BLaER1 treated with 17β-estradiol and CSF1 and Interleukin-3, amounts not matched to agents 10 nM and 100 nM (cell line): ENCODE measurements at regions not wholly inside any gene's neighbourhood (a gene's known extent, or its start where the extent isn't known, plus 50 kb on each side); places are given as distances from the start of the nearest gene placed in this dataset.
A peak's percentile ranks its signal among the peaks of the same experiment; 100 is the strongest.
"Not testable (repeated sequence)": the region's sequence is repeated elsewhere in the genome, so short reads cannot be mapped to it uniquely, and the experiment has no call there.

Experiments used
- H3K27ac ChIP-seq, 11 experiments: shearing (Covaris generic); formaldehyde crosslinking; 2 replicates each; pipeline ENCODE4 v1.8.1; 2022
- H3K27me3 ChIP-seq, 11 experiments: shearing (Covaris generic); formaldehyde crosslinking; 2 replicates each; pipeline ENCODE4 v1.8.1; 2022
- H3K36me3 ChIP-seq, 11 experiments: shearing (Covaris generic); formaldehyde crosslinking; 2 replicates each; pipeline ENCODE4 v1.8.1; 2022
- H3K4me1 ChIP-seq, 10 experiments: shearing (Covaris generic); formaldehyde crosslinking; 2 replicates each; pipeline ENCODE4 v1.8.1; 2022
- H3K4me2 ChIP-seq, 11 experiments: shearing (Covaris generic); formaldehyde crosslinking; 2 replicates each; pipeline ENCODE4 v1.8.1; 2022
- H3K4me3 ChIP-seq, 10 experiments: shearing (Covaris generic); formaldehyde crosslinking; 2 replicates each; pipeline ENCODE4 v1.8.1; 2022
- H3K9ac ChIP-seq, 11 experiments: shearing (Covaris generic); formaldehyde crosslinking; 2 replicates each; pipeline ENCODE4 v1.8.1; 2022
- H3K9me3 ChIP-seq, 11 experiments: shearing (Covaris generic); formaldehyde crosslinking; replicated peaks in 1 of 11; 2 replicates each; pipeline ENCODE4 v1.8.1; 2022
- H4K20me1 ChIP-seq, 11 experiments: shearing (Covaris generic); formaldehyde crosslinking; 2 replicates each; pipeline ENCODE4 v1.8.1; 2022
- Cebpa-rat ChIP-seq, 11 experiments: shearing (Covaris generic); IDR thresholded peaks; 2 replicates each; pipeline ENCODE4 v1.8.1; 2022

- Histone ChIP-seq H3K4me2 (no peak overlapping the region), H3K4me1 (no peaks in the 10 kb centered on the region), H3K36me3 (no peaks in the 10 kb centered on the region), H3K9ac (no peak overlapping the region), H3K9me3 (peaks cover 12 to 38% (median 20%) of the 10 kb centered on the region in 11 experiments; a peak in 20 of 22 replicates), H4K20me1 (no peaks in the 10 kb centered on the region), H3K4me3 (no peak overlapping the region), H3K27ac (no peak overlapping the region), H3K27me3 (no peaks in the 10 kb centered on the region)
- no peak for TF ChIP-seq Cebpa-rat (IDR thresholded peaks at IDR 0.05)
Measured at GRCh38 chr4:62439051-62439450, 1238.9 kb downstream of the ADGRL3 start.

GRCh38 chr4:62434921-62435320 is 1234.8 kb downstream of the ADGRL3 start:
- H3K4me2 ChIP-seq = no peak overlapping the region
- peaks cover 0 to 5% (median 0%) of the 10 kb centered on the region in 10 experiments; a peak in 3 of 20 replicates for H3K4me1 ChIP-seq
- peaks cover 13 to 34% (median 20%) of the 10 kb centered on the region in 11 experiments for H3K9me3 ChIP-seq
- H4K20me1 ChIP-seq = no peaks in the 10 kb centered on the region
- TF ChIP-seq Cebpa-rat (IDR thresholded peaks at IDR 0.05) = no peak
- H3K4me3 ChIP-seq = no peak overlapping the region
- H3K9ac ChIP-seq = no peak overlapping the region
- no peaks in the 10 kb centered on the region for H3K36me3 ChIP-seq
- no peaks in the 10 kb centered on the region for H3K27me3 ChIP-seq
- H3K27ac ChIP-seq = no peak overlapping the region

DNA sequence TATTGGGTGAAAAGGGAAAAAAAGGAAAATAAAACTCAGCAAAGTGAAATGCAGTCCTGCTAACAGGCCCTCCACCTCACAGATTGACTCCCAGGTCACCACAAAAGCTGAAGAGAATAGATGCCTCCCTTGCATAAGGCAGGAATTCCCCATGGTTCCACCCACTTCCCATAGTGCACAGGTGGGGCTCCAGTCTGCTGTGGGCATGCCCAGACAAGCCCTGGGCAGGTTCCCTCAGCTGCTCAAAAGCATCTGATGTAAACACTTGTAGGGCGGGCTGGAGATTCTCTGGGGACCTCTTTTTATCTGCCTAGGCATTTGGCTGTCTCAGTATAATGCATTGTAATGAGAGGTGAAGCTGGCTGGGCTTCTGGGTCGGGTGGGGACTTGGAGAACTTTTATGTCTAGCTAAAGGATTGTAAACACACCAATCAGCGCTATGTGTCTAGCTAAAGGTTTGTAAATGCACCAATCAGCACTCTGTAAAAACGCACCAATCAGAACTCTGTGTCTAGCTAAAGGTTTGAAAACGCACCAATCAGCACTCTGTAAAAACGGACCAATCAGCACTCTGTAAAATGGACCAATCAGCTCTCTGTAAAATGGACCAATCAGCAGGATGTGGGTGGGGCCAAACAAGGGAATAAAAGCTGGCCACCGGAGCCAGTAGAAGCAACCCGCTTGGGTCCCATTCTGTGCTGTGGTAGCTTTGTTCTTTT is 1231.5 kb downstream of the ADGRL3 start:
- H4K20me1 ChIP-seq, H3K4me3 ChIP-seq, H3K9ac ChIP-seq, H3K36me3 ChIP-seq, H3K27ac ChIP-seq, H3K4me1 ChIP-seq, H3K27me3 ChIP-seq: not testable (repeated sequence)
- H3K9me3 ChIP-seq = peaks cover 8 to 23% (median 11%) of the 10 kb centered on the region in 11 experiments; a peak in 19 of 22 replicates
- H3K4me2 ChIP-seq = peak overlapping the region in 2 of 11 experiments; percentile 1 to 28; a peak in 1 of 22 replicates

DNA sequence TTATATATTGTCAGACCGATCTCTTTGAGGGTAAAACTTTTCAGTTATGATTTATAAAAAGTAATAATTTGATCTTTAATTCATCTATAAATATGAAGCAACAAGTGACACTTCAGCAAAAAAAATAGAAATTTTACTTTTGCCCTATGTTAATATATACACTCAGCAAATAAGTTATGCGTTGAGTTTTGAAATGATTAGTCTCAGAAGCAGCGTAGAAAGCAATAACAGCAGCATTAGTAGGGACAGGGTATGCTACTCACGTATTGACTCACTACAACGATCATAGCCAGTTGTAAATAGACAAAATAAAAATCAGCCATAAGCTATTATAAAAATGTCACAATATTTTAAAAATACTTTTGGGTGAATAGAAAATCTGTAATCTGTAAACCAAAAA is 1229.2 kb downstream of the ADGRL3 start:
- Histone ChIP-seq H3K9me3 (peaks cover 5 to 17% (median 11%) of the 10 kb centered on the region in 11 experiments; a peak in 18 of 22 replicates), H3K36me3 (no peaks in the 10 kb centered on the region), H3K4me3 (no peak overlapping the region), H3K4me2 (no peak overlapping the region), H3K4me1 (peaks cover 0 to 5% (median 0%) of the 10 kb centered on the region in 10 experiments; a peak in 3 of 20 replicates), H3K27ac (no peak overlapping the region), H3K9ac (no peak overlapping the region), H4K20me1 (no peaks in the 10 kb centered on the region), H3K27me3 (no peaks in the 10 kb centered on the region)
- TF ChIP-seq Cebpa-rat (IDR thresholded peaks at IDR 0.05) = no peak

DNA sequence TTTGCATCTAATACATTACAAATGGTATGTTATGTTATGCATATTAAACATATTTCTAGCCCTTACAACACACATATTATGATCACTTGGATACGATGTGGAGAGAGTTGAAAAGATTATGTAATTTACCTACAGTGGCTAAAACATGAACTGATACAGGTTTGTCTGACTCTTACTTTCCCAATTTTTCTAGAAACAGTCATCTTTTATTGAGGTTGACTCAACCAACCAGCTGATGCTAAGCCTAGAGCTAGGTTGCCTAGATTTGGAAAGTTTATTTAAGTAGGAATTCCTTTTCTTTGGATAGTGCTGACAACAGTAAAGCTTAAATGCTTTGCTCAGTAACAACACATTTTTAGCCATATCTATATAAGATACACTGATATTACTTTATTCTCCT is 1215.1 kb downstream of the ADGRL3 start:
- Histone ChIP-seq H3K9ac (no peak overlapping the region), H3K4me3 (no peak overlapping the region), H3K9me3 (no peaks in the 10 kb centered on the region), H3K4me1 (peaks cover 0 to 6% (median 0%) of the 10 kb centered on the region in 10 experiments; a peak in 2 of 20 replicates), H3K27me3 (no peaks in the 10 kb centered on the region), H3K4me2 (no peak overlapping the region), H3K27ac (no peak overlapping the region), H4K20me1 (no peaks in the 10 kb centered on the region), H3K36me3 (no peaks in the 10 kb centered on the region)
- TF ChIP-seq Cebpa-rat (IDR thresholded peaks at IDR 0.05) = no peak

DNA sequence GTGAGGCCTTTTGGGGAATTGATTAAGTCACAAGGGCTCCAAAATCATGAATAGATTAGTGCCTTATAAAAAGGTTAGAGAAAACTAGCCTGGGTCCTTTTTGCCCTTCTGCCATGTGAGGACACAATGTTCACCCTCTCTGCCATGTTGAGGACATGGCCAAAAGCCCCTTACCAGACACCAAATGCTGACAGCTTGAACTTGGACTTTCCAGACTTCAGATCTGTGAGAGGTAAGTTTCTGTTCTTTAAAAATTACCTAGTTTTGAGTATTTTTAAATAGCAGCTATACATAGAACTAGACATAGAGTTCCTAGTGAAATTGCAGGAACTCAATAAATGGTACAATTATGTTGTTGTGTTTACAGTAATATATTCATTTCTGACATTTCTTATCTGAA is 1214.4 kb downstream of the ADGRL3 start:
- Histone ChIP-seq H4K20me1 (no peaks in the 10 kb centered on the region), H3K27ac (no peak overlapping the region), H3K9me3 (no peaks in the 10 kb centered on the region), H3K4me1 (peaks cover 0 to 7% (median 0%) of the 10 kb centered on the region in 10 experiments; a peak in 2 of 20 replicates), H3K9ac (no peak overlapping the region), H3K36me3 (no peaks in the 10 kb centered on the region), H3K27me3 (no peaks in the 10 kb centered on the region), H3K4me2 (no peak overlapping the region), H3K4me3 (no peak overlapping the region)
- no peak for TF ChIP-seq Cebpa-rat (IDR thresholded peaks at IDR 0.05)

- H3K4me3 ChIP-seq = no peak overlapping the region
- H3K9ac ChIP-seq = no peak overlapping the region
- peaks cover 0 to 20% (median 0%) of the 10 kb centered on the region in 10 experiments; a peak in 2 of 20 replicates for H3K4me1 ChIP-seq
- no peak overlapping the region for H3K27ac ChIP-seq
- no peak for TF ChIP-seq Cebpa-rat (IDR thresholded peaks at IDR 0.05)
- no peaks in the 10 kb centered on the region for H3K9me3 ChIP-seq
- peak overlapping the region in 1 of 11 experiments; percentile 44; a peak in 2 of 22 replicates for H3K4me2 ChIP-seq
- H3K27me3 ChIP-seq = no peaks in the 10 kb centered on the region
- H4K20me1 ChIP-seq = no peaks in the 10 kb centered on the region
- H3K36me3 ChIP-seq = no peaks in the 10 kb centered on the region
Measured at GRCh38 chr4:62410371-62411003, 1210.4 kb downstream of the ADGRL3 start.

DNA sequence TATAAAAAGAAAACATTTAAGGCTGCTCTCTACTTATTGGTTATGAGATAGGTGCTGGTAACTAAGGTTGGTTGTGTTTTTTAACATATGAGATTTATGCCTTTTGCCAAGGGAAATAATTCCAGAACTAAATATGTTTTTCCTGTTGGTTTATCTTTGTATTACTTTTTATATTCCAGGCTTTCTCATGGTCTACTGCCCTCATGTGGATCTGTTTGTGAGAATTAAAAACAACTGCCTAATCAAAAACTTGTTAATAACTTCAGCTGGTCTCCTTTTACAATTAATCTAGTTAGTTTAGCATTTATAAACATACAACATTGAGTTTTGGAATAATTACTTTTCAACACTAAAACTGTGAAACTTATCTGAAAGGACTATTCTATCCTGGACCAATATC is 1208.3 kb downstream of the ADGRL3 start:
- no peak overlapping the region for H3K4me2 ChIP-seq
- H3K27me3 ChIP-seq = no peaks in the 10 kb centered on the region
- no peaks in the 10 kb centered on the region for H3K36me3 ChIP-seq
- no peaks in the 10 kb centered on the region for H3K9me3 ChIP-seq
- no peak overlapping the region for H3K4me3 ChIP-seq
- peaks cover 0 to 20% (median 0%) of the 10 kb centered on the region in 10 experiments; a peak in 2 of 20 replicates for H3K4me1 ChIP-seq
- no peak overlapping the region for H3K27ac ChIP-seq
- no peak for TF ChIP-seq Cebpa-rat (IDR thresholded peaks at IDR 0.05)
- H3K9ac ChIP-seq = no peak overlapping the region
- H4K20me1 ChIP-seq = no peaks in the 10 kb centered on the region

GRCh38 chr4:62407534-62407933 is 1207.4 kb downstream of the ADGRL3 start:
- Histone ChIP-seq H3K9me3 (no peaks in the 10 kb centered on the region), H3K27me3 (no peaks in the 10 kb centered on the region), H4K20me1 (no peaks in the 10 kb centered on the region), H3K4me3 (no peak overlapping the region), H3K36me3 (no peaks in the 10 kb centered on the region), H3K9ac (no peak overlapping the region), H3K4me2 (peak overlapping the region in 2 of 11 experiments; percentile 3 to 61; a peak in 2 of 22 replicates), H3K4me1 (peaks cover 0 to 21% (median 0%) of the 10 kb centered on the region in 10 experiments; a peak in 3 of 20 replicates), H3K27ac (no peak overlapping the region)
- no peak for TF ChIP-seq Cebpa-rat (IDR thresholded peaks at IDR 0.05)
